ENCODE measurements at regions not wholly inside any gene's neighbourhood (a gene's known extent, or its start where the extent isn't known, plus 50 kb on each side); places are given as distances from the start of the nearest gene placed in this dataset.

DNA sequence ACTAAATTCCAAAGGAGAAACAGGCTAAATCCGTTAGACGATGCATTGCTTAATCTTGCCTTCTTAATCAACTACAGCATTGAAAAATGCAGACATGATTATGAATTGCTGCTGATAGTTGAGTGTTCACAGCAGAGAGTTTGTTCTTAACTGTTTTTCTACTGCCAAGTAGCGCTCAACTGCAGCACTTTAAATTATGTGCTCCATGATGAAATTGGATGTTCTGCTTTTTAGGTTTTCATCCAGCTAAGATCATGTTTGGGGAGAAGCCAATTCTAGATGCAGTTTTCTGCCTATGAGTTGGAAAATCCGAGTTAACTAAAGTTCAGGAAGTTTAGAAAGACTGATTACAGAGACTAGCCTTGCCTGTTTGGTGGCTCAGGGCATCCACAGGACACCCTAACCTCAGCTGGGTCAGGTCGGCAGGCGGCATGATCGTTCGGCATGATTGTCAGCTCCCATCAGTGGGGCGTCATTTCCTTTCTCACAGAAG lies 119.4 kb upstream of the PIEZO2 start:
- no peak for DNase-seq (ENCODE audit: low spot score)

DNA sequence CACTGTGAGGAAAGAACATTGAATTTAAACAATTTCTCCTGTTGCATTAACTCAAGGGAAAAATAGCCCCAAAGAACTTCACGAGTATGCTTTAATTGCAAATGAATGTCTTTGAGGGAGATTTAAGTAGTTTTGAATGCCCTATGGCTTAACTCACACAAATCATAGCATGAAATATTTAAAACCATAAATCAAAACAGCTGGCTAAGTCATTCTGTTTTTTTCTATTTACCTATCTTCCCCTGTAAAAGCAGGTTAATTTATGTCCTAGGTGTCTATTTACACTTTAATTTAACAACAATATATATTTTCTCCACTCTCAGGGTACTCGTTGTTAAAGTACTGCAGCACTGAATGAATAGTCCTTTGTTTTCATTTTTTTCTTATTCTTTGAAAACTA lies 118.8 kb upstream of the PIEZO2 start:
- no peak for DNase-seq (ENCODE audit: low spot score)

DNA sequence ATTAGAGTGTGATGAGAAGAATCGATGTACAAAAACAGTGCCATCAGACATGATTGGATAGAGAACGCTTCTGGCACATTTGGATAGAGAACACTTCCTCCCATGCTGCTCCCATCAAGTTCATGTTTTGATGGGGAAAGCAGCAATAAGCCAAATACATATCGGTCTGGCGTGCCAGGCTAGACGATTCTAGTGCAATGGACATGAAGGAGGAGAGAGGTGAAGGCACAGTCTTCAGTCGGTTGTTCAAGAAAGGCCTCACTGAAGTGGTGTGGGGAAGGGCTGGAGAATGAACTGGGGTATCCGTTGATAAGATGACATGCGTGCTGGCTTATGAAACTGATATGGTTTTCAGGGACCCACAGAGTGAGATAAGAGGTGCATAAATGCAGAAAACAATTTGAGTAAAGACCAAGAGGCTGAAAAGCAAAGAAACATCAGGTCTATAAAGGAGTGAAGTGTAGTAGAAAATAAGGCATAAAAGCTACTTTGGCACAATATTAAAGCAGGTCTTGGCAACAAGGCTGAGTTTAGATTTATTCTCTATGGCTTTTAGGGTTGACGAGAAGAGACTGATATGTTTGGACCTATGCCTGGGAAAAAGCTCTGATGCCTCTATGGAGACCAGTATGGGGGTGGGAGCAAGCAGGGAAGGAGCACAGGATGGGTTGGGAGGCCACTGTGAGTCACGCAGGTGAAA lies 117.6 kb upstream of the PIEZO2 start:
- no peak for DNase-seq (ENCODE audit: low spot score)

DNA sequence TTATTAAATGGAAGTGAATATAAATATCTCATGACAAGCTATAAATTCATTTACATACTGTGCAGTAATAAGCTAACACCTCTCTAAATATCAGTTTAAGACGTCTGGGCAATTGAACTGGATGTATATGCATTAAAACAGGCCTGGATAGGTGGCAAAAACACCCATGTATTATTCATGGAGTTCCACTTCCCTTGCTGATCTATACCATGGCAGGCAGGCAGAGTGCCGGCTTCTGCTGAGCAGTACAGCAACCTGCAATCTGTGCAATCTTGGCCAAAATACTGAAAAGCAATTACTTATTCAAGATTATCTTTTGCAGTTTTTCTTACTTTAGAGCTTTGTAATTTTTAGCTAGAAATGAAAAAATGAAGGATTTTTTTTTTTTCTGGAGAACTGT lies 112.1 kb upstream of the PIEZO2 start:
- DNase-seq (ENCODE audit: low spot score) = no peak

DNA sequence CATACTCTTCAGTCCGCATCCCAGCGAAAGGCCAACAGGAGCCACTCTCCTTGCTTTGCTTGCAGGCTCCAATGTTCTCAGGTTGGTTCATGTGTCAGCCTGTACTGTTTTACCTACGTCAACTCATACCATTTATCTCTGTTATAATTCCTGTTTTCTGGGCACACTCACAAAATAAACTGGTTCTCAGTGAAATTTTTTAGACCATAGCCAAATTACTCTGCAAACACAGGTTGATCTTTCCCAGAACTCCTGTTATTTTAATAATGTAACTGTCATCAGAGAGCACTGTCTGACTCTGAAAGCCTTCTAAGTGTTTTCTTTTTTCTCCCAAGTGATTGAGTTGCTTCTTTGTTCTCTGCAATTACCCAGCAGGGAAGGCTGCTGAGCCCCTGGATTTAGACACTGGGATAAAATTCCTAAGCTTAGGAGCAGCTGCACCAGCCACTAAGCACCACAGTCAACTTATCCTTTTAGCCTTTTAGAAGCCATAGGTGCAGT lies 111.6 kb upstream of the PIEZO2 start:
- DNase-seq (ENCODE audit: low spot score) = no peak

DNA sequence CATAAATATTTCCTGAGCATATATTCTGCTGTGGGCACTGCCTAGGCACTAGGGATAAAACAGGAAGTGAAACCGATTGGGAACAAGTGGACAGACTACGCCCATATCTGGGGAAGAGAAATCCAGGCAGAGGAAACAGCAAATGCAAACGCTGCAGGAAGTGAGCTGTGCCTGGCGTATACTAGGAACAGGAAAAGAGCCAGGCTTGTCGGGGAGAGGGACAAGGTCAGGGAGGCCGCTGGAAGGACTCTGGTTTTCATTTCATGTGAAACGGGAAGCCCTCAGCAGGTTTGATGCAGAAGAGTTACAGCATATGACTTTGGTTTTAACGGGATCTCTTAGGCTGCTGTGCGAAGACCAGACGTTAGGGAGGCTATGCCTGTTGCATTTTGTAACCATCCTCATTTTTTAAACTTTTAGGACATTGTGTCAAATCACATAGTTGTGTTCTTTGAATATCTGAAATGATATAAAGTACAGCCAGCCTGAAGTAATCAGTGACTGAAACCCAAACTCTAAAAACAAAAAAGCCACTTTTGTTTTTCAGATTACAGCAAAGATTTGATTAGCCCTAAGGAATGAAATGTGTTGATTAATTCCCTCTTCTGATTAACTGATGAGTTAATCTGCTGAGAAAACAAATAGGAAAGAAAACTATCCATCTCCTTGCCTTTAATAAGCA lies 110.2 kb upstream of the PIEZO2 start:
- no peak for DNase-seq (ENCODE audit: low spot score)

DNA sequence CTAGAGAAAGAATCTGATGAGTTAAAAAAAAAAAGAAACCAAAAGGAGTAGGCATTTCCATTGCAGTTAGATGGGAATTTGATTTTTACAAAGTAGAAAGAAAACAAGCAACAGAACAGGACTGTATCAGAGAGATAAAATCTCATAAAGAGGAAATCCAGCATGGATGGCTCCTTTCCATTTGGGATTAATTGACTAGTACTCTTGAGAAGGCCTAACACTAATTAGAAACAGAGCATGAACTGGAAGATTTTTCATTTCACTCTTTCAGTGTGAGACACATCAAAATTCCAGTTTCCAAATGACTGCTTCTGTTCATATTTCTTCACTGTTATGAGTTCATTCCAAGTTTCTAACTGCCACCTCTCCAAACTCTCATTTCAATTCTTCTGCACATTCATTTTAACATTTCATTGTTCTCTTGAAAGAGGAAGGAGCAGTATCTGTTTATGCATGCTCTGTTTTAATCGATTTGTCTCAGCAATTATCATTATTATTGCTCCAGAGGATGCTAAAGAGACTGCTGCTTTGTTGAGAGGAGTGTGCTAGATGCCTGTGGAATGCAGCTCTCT lies 108.8 kb upstream of the PIEZO2 start:
- no peak for DNase-seq (ENCODE audit: low spot score)

DNA sequence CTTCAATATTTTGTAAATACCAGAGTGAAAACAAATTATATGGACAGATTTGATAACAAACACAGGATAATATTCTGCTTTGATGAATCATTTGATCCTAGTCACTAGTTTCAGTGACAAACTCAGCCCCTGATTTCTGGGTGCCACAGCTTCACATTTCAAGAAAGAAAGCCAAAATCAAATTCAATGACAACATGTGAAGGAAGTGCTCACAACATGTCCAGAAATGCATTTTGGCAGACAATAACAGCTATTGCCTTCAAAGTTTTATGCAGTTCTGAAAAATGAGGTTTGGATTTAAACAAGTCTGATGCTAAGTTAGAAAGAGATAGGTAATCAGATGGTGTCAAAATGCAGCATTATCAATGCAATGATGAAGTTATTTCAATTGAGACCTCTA lies 106.9 kb upstream of the PIEZO2 start:
- DNase-seq (ENCODE audit: low spot score) = no peak

DNA sequence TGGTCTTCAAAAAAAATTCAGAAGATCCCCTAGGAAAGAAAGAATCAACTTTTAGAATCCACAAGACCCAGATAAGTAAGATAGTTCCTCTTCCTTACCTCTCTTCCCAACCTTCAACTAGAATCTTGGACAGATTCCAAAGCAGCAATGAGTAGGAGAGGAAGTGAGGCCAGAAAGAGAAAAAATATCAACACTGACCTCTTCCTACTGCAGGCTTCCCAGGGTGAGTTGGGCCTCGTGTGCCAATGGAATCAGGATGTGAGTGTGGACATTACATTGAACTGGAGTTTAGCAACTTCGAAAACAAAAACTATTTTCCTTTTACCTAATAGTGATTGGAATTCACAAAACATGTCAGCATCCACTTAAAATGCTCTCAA lies 102.5 kb upstream of the PIEZO2 start:
- no peak for DNase-seq (ENCODE audit: low spot score)

DNA sequence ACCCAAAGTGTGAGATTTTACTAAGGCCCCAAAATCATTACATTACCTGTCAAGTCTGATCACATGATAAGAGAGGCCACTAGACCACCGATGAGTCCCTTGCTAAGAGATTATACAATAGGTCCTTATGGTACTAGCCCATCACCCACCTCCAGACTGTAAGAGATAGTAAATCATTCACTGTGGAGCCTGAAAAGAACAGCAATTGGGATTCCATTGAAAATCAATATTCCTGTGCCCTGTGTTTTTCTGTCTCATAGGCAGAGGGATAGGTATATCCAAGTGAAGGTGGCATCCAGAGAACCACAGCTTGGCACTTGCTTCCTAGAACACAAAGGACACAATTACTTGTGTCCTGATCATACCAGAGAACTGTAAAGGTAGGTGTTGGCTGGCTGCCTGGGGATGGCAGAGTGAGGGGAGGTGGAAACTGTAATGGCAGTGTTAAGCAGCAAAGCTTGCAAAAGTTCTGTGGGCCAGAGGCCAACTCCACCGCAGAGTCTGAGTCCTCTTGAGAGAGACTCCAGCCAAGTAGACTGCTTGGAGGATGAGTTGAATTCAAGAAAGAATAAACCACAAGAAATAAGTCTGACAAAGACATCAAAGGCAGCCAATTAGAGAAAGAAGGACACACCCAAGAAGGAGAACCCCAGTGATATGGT lies 102.0 kb upstream of the PIEZO2 start:
- no peak for DNase-seq (ENCODE audit: low spot score)

DNA sequence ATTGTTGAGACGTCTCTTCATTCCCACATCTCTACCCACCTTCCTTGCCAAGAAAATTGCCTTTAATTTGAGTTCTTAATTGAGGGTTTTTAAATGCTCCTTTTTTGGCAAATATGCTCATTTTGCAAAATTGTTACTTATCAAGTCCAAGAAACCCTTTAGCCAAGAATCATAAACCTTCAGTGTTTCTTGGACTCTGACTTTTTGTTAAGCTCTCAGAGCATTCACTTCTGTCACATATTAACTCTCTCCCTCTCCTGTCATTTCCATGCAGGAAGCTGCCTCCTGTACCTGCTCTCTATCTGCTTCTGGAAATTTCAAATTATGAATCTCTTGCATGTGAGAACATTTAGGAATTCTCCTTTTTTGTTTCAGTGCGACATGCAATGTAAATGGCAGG lies 100.0 kb upstream of the PIEZO2 start:
- no peak for DNase-seq (ENCODE audit: low spot score)

DNA sequence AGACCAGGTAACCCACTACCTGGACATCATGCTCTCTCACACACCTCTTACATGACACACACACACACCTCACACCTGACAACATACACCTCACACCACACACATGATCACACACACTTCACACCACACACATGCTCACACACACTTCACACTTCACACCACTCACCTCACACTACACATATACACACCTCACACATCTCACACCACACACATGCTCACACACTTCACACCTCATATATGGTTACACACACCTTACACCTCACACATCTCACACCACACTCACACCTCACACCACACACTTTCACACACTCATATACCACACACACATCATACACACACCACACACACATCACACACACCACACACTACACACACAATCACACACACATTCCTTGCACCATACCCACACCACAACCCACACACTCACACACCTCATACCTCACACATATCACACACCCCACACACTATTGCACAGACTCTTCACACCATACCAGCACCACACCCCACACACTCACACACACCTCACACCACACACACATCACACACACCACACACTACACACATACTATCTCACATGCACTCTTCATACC lies 98.1 kb upstream of the PIEZO2 start:
- DNase-seq (ENCODE audit: low spot score) = no peak

DNA sequence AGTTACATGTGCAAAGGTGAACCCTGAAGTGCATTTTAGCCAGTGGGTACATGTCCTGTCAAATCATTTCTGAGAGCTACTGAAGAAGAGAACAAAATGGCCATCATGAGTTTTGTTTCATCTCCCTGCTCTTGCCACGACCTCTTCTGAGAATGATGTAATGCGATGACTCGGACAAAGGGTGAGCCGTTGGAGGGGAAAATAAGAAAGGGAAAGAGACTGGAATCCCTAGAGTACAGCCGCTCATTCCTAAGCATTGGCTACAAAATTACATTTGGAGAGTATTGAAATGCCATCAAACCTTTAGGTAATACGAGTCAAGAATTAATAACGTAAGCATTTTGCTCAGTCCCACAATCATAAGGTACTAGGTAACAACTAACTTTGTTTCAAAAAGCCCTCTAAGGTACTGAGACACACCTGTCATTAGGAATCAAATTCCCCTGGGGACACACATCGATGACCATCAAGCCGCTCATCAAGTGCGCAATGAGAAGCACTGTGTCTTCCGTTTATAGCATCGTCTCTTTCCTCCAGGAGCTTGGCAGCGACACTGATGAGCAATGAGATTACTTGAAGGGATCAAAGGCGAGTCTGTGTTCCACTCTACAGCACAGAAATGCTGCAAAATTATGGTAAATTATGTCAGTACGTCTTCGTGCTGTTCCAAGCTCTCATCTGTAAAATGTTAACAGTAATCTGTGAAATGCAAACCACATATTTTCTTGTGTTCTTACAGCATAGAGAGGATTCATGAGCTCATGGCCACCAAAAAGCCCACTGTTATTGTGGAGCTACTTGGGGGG lies 97.3 kb upstream of the PIEZO2 start:
- DNase-seq (ENCODE audit: low spot score) = no peak

DNA sequence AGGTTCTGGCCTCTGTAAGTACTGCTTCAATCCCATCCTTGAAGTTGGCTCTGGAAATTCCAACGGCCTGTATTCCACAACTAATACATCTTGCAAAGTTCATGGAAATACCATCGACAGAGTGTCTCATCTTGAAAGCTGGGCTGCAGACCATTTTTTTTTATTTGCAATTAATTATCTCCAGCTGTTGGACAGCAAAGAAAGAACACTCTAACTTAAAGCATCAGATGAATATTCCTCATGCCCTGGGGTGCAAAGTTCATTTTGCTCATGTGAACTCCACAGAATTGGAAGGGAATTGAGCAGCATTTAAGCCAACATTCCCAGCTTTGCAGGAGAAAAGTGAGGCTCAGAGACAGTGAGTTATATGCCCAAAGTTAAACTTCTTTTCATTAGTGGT lies 96.5 kb upstream of the PIEZO2 start:
- DNase-seq (ENCODE audit: low spot score) = no peak

DNA sequence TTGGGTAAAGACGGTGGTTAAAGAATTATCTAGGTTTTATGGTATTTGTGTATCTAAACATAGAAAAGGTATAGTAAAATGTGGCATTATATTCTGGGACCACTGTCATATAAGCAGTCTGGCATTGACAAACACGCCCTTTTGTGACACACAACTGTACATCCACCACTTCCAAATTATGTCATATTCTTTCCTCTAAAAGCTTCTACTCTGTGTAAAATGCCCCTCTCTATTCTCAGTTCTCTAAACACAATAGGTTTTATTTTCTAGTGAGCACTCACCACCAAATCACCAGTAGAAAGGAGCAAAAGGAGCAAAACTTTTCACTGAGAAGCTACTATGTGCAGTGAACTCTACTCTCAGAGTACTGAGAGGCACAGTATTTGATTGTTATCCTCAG lies 88.1 kb upstream of the PIEZO2 start:
- no peak for DNase-seq (ENCODE audit: low spot score)

DNA sequence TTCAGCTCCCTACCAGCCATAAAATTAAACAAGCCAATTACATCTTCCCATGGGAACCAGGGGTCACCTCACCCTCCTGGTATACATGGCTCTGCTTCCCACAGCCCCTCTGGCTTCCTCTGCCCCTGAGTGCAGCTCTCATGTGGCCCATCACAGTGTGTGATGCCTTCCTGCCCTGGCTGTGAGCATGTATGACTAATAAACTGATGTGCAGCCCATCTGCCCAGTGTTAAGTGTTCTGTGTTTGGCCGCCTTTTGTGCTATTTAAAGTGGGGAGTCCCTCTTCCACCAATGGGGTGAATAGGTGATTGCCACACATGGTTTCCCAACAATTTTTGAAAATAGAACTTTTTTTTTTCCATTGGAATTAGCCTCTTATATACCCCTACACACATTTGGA lies 87.7 kb upstream of the PIEZO2 start:
- no peak for DNase-seq (ENCODE audit: low spot score)

DNA sequence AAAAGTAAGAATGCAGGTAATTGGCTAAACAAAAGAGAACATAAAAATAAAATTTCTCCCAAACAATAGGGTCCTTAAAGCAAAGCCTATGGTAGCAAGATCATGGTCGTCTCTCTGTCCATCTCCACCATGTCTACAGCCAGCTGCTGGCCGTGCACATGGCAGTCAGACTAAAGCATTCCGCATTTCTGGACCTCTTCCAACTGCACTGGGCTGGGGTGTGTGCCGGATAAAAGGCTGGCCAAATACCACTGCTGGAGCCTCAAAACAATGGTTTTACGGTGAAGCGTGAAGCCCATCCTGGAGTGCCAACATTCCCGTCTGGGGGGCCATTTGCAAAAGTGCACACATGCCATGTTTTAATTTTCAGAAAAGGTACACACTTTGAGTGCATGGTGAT lies 74.8 kb upstream of the PIEZO2 start:
- DNase-seq (ENCODE audit: low spot score) = no peak

DNA sequence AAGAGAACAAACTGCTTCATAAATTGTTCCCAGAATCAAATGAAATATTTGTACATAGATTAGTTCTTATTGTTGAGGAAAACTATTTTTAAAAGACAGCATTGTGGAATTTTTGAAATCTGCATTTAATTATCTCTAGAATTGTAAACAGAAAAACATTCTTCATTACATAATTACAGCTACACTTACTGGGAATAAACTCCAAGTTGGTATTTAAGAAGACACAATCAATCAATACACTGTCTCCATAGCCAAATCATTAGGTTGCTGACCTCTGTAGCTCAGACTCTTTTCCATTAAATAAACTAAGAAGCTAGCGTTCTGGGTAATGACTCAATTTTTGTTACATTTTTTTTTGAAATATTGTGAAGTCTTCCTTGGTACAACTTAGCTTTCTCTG lies 70.2 kb upstream of the PIEZO2 start:
- DNase-seq (ENCODE audit: low spot score) = no peak

DNA sequence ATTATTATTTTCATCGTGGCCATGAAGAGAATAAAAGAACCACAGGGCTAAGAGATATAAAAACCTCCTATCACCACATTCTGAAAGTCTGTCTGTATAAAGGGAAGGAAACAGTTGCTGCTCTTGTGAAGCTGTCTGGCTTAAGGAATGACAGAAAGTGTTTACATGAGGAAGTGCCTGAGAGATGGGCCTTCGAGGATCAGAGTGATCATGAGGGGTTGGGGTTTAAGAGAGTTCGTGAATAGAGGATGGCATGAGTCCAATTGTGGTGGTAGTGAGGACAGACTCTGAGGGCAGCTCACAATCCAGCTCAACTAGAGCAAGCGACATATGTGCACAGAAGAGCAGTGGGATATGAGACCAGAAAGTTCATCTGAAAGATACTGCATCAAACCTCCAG lies 65.8 kb upstream of the PIEZO2 start:
- no peak for DNase-seq (ENCODE audit: low spot score)

DNA sequence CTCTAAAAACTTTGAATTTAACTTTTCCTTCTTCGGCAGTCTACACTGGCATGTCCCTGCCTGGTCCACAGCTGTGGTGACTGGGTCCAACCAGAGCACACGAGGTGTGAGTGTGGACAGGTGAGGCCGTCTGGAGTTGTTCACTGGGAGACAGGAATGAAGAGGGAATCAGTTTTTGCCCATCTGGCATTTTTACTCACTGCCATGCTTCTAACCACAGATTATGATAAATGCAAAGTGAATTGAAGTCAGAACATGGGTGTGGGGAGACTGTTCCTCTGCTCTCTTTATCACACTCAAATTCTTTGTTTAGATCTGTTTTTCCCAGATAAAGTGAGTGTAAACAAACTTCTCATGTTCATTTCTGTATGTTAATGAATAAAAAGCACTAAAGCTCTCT lies 54.7 kb upstream of the PIEZO2 start:
- no peak for DNase-seq (ENCODE audit: low spot score)

DNA sequence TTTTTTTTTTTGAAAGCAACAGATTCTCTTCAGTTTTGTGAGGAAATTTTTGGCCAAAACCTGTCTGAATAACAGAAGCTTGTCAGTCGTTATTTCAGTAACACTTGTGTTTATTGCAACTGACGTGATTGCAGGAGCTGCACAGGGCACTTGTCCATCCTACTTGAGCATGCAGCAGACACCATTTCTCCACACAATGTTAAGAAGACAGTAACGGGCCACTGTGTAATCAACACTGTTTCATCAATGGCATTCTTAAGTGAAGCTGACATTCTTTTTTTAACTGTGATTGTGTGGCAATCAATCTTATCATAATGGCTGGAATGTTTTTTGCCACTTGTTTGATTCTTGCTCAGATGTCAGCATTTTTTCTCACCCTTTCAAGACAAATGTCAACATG lies 50.1 kb upstream of the PIEZO2 start:
- no peak for DNase-seq (ENCODE audit: low spot score)

All from HuH-7.5 (cell line).